GM12891 (cell line): ENCODE measurements at regions not wholly inside any gene's neighbourhood (a gene's known extent, or its start where the extent isn't known, plus 50 kb on each side); places are given as distances from the start of the nearest gene placed in this dataset.

Source experiments
- POLR2A ChIP-seq: IDR thresholded peaks from 2 replicates; pipeline ENCODE4 v1.6.1; 2011; ENCODE audit warnings: low read depth, low read length, control low read depth
- POLR2AphosphoS5 ChIP-seq: IDR thresholded peaks from 2 replicates; pipeline ENCODE4 v1.6.1; 2011; ENCODE audit warnings: low read depth, low read length, control low read depth

DNA sequence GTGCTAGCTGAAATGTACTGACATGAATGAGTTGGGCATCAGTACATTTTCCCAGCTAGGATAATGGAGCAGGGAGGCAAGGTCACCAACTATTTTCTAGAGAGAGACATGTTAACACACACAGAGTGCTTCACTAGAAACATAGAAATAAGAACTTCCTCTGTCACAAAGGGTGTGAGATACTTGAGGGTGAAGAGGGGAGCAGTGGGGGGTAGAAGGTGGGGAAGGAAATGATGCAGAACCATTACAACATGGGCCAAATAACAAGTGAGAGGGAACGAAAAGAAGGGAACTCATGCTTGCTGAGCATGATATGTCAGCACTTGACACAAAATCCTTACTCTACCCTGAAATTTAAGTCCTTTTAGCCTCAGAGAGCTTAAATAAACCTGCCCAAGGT is 87.8 kb upstream of the RFC3 start:
- no peak for TF ChIP-seq POLR2AphosphoS5
- no peak for TF ChIP-seq POLR2A
